Gastrocnemius medialis (tissue), 4 donors: ENCODE measurements at regions not wholly inside any gene's neighbourhood (a gene's known extent, or its start where the extent isn't known, plus 50 kb on each side); places are given as distances from the start of the nearest gene placed in this dataset.

Experiments
- ATAC-seq, 2 donors: fragments of 150-250 bp; one replicate each; pipeline ENCODE4 v1.9.1; 2016
- DNase-seq, 2 donors: peaks; one replicate each; pipeline ENCODE4 v3.0.0-alpha.2; 2019
- H3K27ac ChIP-seq, 4 donors: fragments of 200-600 bp; sonication (generic); 1 replicate in 1 of 4; 2 replicates in 3 of 4; pipeline ENCODE4 v1.5.1; 2016 to 2018; ENCODE audit warnings: mild to moderate bottlenecking in 2 of 4, moderate library complexity in 1 of 4
- H3K27me3 ChIP-seq, 3 donors: fragments of 200-600 bp; sonication (generic) in 2 of 3; 1 replicate in 1 of 3; 2 replicates in 2 of 3; pipeline versions ENCODE4 v1.5.1 to v1.6.0; 2016 to 2019; ENCODE audit warnings: mild to moderate bottlenecking in 1 of 3, moderate library complexity in 1 of 3
- H3K36me3 ChIP-seq, 2 donors: fragments of 200-600 bp; sonication (generic) in 1 of 2; one replicate each; pipeline ENCODE4 v1.5.1; 2017 to 2018
- H3K4me1 ChIP-seq, 2 donors: fragments of 200-600 bp; sonication (generic) in 1 of 2; one replicate each; pipeline ENCODE4 v1.5.1; 2016 to 2017; ENCODE audit warnings: mild to moderate bottlenecking in 2 of 2
- H3K4me3 ChIP-seq, 4 donors: fragments of 200-600 bp; sonication (generic) in 3 of 4; 1 replicate in 1 of 4; 2 replicates in 3 of 4; pipeline ENCODE4 v1.5.1; 2016 to 2019; ENCODE audit warnings: mild to moderate bottlenecking in 2 of 4
- H3K9me3 ChIP-seq, 3 donors: fragments of 200-600 bp; sonication (generic) in 2 of 3; 1 replicate in 1 of 3; 2 replicates in 2 of 3; pipeline ENCODE4 v1.5.1; 2016 to 2019
- POLR2A ChIP-seq, 2 donors: fragments of 450-650 bp; IDR thresholded peaks; one replicate each; pipeline ENCODE4 v1.6.1; 2017; ENCODE audit warnings: antibody characterized with exemption in 2 of 2, mild to moderate bottlenecking in 2 of 2, moderate library complexity in 2 of 2
- in situ Hi-C, 4 donors: fragments of 200-750 bp; cut with MboI; loops; one replicate each; pipeline versions ENCODE4 v1.15.0 to v1.8.0; 2017; ENCODE audit warnings: low sequenced_read_pairs in 4 of 4
- intact Hi-C: fragments of 100-400 bp; cut with DNase I; formaldehyde crosslinking; loops from one replicate; pipeline ENCODE4 v1.15.1; 2023; ENCODE audit warnings: low total_unique reads
- TF ChIP-seq, protein P1 (sequence below), 5 experiments: fragments of 450-650 bp in 3 of 5; fragments of 200-600 bp in 2 of 5; sonication (generic) in 2 of 5; IDR thresholded peaks in 4 of 5; conservative IDR thresholded peaks in 1 of 5; 1 replicate in 4 of 5; 2 replicates in 1 of 5; pipeline ENCODE4 v1.5.1; 2016 to 2019; ENCODE audit warnings: antibody characterized with exemption in 5 of 5, mild to moderate bottlenecking in 3 of 5, moderate library complexity in 3 of 5

- Histone ChIP-seq H3K4me1 (peaks cover 53 to 66% of the 10 kb centered on the region in 2 donors), H3K27me3 (no peaks in the 10 kb centered on the region), H3K4me3 (peak overlapping the region; percentile 1 to 21 (median 4)), H3K9me3 (no peaks in the 10 kb centered on the region), H3K36me3 (no peaks in the 10 kb centered on the region), H3K27ac (peak overlapping the region; percentile 85 to 97 (median 94))
- peak; percentile 84 to 91 for DNase-seq
- peak in 1 of 2 donors; percentile 19 for TF ChIP-seq POLR2A (IDR thresholded peaks at IDR 0.05)
- TF ChIP-seq, protein P1, sequence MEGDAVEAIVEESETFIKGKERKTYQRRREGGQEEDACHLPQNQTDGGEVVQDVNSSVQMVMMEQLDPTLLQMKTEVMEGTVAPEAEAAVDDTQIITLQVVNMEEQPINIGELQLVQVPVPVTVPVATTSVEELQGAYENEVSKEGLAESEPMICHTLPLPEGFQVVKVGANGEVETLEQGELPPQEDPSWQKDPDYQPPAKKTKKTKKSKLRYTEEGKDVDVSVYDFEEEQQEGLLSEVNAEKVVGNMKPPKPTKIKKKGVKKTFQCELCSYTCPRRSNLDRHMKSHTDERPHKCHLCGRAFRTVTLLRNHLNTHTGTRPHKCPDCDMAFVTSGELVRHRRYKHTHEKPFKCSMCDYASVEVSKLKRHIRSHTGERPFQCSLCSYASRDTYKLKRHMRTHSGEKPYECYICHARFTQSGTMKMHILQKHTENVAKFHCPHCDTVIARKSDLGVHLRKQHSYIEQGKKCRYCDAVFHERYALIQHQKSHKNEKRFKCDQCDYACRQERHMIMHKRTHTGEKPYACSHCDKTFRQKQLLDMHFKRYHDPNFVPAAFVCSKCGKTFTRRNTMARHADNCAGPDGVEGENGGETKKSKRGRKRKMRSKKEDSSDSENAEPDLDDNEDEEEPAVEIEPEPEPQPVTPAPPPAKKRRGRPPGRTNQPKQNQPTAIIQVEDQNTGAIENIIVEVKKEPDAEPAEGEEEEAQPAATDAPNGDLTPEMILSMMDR (IDR thresholded peaks at IDR 0.05 in 4 of 5, conservative IDR thresholded peaks at IDR 0.05 in 1 of 5) = no peak
- intact Hi-C loops = loop anchor here (1.0 to 10.0 kb wide), 3 partner anchors 53 to 1132 kb away; no protein-coding TSS in a partner anchor
- peak; percentile 62 to 63 for ATAC-seq
- in situ Hi-C loops = no loop called here
Measured at GRCh38 chr3:150146991-150147761, 176.5 kb upstream of the PFN2 start.

GRCh38 chr3:150145659-150146058 lies 175.0 kb upstream of the PFN2 start:
- TF ChIP-seq POLR2A (IDR thresholded peaks at IDR 0.05) = peak in 1 of 2 donors; percentile 27
- TF ChIP-seq, protein P1 (IDR thresholded peaks at IDR 0.05 in 4 of 5, conservative IDR thresholded peaks at IDR 0.05 in 1 of 5) = no peak
- peak overlapping the region; percentile 85 to 97 (median 94) for H3K27ac ChIP-seq
- H3K4me3 ChIP-seq = no peak overlapping the region
- DNase-seq = peak; percentile 65 to 77
- ATAC-seq = peak; percentile 72 to 74
- no peaks in the 10 kb centered on the region for H3K9me3 ChIP-seq
- H3K36me3 ChIP-seq = no peaks in the 10 kb centered on the region
- no peaks in the 10 kb centered on the region for H3K27me3 ChIP-seq
- in situ Hi-C loops = no loop called here
- intact Hi-C loops = loop anchor here (1.0 to 10.0 kb wide), 3 partner anchors 84 to 1131 kb away; no protein-coding TSS in a partner anchor
- peaks cover 51 to 56% of the 10 kb centered on the region in 2 donors for H3K4me1 ChIP-seq

DNA sequence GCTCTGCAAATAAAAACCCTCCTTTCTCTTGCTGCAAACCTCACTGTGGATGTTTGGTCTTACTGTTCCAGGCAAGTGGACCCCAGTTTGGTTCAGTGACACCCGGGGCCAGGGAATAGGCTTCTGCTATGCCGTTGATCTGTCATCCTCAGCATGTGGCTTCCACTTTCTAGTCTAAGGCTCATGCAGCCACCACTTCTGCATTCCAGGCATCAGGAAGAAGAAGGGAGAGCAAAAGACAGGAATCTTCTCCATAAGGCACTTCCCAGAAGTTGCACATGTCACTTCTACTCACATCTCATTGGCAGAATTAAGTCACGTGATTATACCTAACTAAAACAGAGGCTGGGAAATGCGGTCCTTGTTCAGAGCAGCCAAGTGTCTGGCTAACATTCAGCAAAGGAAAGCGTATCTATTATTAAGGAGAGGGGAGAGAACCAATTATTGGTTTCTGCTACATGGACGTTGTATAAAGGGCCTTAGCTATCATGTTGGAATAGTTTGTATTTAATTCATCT lies 173.6 kb upstream of the PFN2 start:
- in situ Hi-C loops (no loop called here), intact Hi-C loops (loop anchor here (10.0 kb wide), 1 partner anchor 1129 kb away; no protein-coding TSS in a partner anchor)

GRCh38 chr3:150142936-150143335 lies 172.2 kb upstream of the PFN2 start:
- in situ Hi-C loops (no loop called here), intact Hi-C loops (loop anchor here (10.0 kb wide), 1 partner anchor 1128 kb away; no protein-coding TSS in a partner anchor)
- Histone ChIP-seq H3K27ac (peak overlapping the region in 1 of 4 donors; percentile 94), H3K9me3 (no peaks in the 10 kb centered on the region), H3K27me3 (no peaks in the 10 kb centered on the region), H3K4me3 (no peak overlapping the region), H3K4me1 (peaks cover 25 to 31% of the 10 kb centered on the region in 2 donors), H3K36me3 (no peaks in the 10 kb centered on the region)
- TF ChIP-seq, protein P1 (IDR thresholded peaks at IDR 0.05 in 4 of 5, conservative IDR thresholded peaks at IDR 0.05 in 1 of 5) = no peak
- TF ChIP-seq POLR2A (IDR thresholded peaks at IDR 0.05) = no peak
- DNase-seq (no peak), ATAC-seq (no peak)

More for the DNA sequence above, 173.6 kb upstream of the PFN2 start:
- no peak for TF ChIP-seq POLR2A (IDR thresholded peaks at IDR 0.05)
- TF ChIP-seq, protein P1 (IDR thresholded peaks at IDR 0.05 in 4 of 5, conservative IDR thresholded peaks at IDR 0.05 in 1 of 5) = no peak
- Histone ChIP-seq H3K9me3 (no peaks in the 10 kb centered on the region), H3K4me1 (peaks cover 38 to 44% of the 10 kb centered on the region in 2 donors), H3K27ac (peak overlapping the region; percentile 85 to 97 (median 94)), H3K4me3 (no peak overlapping the region), H3K27me3 (no peaks in the 10 kb centered on the region), H3K36me3 (no peaks in the 10 kb centered on the region)
- no peak for ATAC-seq
- DNase-seq = no peak
